Epithelial cell of prostate (primary cell): ENCODE measurements at regions not wholly inside any gene's neighbourhood (a gene's known extent, or its start where the extent isn't known, plus 50 kb on each side); places are given as distances from the start of the nearest gene placed in this dataset.

Experiments
- DNase-seq: peaks from one replicate; pipeline ENCODE4 v3.0.0-alpha.2; 2011; ENCODE audit warnings: low read depth, low spot score
- H3K27ac ChIP-seq: fragments of 450-650 bp; 2 replicates; pipeline ENCODE4 v1.5.1; 2017; ENCODE audit warnings: mild to moderate bottlenecking

DNA sequence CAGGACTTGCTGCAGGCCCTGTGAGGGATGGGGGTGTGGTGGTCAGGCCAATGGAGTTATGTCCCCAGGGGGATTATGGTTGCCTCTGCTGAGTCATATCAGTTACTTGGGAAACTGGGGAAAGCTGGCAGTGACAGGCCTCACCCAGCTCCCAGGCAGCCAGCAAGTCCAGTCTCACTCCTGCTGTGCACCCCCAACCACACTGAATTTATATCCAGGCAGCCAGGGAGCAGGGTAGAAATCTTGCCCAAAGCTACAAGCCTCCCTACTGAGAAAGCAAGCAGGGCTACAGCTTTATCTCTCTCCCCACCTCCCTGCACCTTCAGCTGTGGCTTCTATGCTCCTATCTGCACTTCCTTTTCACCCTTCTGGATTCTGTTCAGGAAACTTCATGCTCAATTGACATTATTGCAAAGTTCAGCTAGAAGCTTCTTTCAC, 2076.0 kb upstream of the CDH9 start:
- no peak for DNase-seq
- no peak overlapping the region for H3K27ac ChIP-seq

DNA sequence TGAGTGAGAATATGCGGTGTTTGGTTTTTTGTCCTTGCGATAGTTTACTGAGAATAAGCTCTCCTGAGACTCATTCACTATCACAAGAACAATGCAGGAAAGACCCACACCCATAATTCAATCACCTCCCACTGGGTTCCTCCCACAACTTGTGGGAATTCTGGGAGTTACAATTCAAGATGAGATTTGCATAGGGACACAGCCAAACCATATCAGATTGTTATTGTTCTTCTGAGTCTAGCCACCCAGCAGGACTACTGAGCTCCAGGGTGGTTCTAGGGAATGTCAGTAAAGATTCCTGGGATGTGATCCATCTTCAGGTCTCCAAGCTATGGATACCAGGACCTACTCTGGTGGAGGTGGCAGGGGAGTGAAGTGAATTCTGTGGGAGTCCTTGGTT, 2075.1 kb upstream of the CDH9 start:
- no peak overlapping the region for H3K27ac ChIP-seq
- no peak for DNase-seq

DNA sequence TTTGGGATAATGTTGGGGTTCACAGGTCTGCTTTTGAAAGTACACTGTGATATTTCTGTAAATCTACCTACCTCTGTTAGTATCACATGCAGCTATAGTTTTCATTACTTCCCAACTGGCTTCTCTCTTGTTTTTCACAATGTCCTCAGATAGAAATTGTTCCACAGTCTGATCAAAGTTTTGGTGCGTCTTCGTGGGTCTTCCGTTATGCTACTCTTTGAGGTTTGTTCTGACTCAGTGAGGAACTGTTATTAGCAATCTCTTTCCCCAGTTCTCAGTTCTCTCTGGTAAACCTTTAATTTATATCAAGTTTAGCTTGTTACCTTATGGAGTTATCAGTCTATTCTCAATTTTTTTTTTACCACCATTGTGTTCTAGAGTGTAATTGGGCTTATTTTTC, 2061.2 kb upstream of the CDH9 start:
- no peak for DNase-seq

DNA sequence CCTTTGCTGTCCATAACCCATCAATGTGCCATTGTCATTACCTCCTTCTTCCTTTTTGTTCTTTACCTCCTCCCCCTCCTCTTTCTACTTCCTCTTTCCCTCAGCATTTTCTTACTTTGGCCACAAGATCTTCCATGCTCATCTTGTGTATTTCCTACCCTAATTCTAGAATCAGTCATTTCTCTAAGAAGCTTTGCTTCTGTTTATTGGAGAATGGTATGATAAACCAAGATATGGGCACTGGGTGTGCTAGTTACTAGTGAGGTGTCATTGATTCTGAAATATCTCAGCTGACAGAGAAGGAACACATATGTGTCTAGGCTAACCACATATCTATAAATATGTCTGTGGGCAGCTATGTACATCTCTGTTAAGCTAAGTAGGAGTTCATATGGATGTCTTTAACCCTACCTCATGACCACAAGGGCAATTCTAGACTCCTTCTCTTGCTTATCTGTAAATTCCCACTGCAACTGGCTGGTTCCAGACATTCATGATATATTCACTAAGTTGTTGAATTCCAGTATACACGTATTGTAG, 2051.3 kb upstream of the CDH9 start:
- no peak overlapping the region for H3K27ac ChIP-seq
- no peak for DNase-seq

More for the DNA sequence above, 2061.2 kb upstream of the CDH9 start:
- no peak overlapping the region for H3K27ac ChIP-seq

DNA sequence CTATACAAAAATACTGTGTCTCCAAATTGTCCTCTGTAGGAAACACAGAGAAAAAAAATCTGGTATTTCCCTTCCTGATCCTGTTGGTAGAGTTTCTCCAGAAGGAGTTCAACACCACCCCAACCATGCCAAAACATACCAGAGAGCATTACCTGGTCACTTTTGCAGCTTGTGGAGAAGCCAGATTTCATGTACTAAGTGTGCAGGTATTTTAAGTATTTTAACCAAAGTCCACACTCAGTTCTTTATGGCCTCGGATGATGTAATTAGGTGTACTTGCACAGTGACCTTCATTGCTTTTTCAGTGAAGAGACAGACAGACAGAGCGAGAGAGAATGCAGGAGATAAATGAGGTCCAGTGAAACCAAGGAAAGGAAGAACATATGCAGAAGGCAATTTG, 2046.8 kb upstream of the CDH9 start:
- H3K27ac ChIP-seq, result no peak overlapping the region
- DNase-seq, result no peak

DNA sequence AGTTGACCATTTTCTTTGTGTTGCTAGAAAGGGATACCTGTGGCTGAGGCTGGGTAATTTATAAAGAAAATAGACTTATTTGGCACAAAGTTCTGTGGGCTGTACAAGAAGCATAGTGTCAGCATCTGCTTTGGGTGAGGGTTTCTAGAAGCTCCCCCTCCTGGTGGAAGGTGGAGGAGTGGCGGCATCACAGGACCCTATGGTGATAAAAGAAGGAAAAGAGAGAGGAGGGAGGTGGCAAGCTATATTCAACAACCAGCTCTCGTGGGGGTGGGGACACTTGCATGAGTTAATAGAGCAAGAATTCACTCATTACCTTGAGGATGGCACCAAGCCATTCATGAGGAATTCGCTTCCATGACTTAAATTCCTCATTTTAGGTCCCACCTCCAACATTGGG, 2041.4 kb upstream of the CDH9 start:
- H3K27ac ChIP-seq, result no peak overlapping the region
- no peak for DNase-seq

DNA sequence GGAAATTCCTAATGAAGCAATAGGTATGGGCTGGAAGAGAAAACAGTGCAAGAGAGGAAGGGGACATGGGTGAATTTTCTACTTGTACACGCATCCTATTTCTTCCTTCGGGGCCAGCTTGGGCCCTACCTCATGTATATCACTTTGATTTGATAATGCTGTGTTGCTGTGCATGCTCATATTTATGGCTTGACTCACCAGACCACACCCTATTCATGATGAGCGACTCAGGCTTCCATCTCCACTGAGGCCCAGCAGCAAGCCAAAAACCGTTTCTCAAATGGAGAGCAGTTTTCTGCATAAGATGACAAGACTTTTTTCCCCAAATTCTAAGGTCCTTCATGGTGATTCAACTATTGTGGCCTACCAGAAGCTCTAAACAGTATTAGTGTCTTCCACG, 2039.1 kb upstream of the CDH9 start:
- no peak for DNase-seq
- H3K27ac ChIP-seq, result no peak overlapping the region

DNA sequence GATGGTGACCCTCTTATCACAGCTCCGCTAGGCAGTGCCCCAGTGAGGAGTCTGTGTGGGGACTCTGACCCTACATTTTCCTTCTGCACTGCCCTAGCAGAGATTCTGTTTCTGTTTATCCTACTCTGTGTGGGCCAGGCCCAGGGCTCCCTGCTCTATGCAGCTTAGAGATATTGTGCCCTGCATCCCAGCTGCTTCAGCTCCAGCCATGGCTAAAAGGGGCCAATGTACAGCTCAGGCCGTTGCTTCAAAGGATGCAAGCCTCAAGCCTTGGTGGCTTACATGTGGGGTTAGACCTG, 2030.7 kb upstream of the CDH9 start:
- no peak for DNase-seq
- no peak overlapping the region for H3K27ac ChIP-seq

DNA sequence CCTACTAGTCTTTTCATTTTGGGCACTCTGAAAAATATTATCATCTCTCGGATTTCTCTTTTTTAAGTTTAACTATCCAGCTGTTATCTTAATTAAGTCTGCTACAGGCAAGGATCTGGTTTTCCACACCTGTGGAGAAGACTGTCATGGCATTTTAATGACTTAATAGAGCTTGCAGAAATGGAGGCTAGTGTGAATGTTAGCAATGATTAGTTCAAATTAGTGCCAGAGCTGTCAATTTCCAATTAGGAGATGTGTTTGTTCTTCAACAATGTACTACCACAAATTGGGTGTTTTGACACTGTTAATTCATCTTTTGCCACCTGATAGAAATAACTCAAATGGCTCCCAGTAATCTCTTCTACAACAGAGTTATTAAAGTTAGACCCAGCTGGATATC, 2023.0 kb upstream of the CDH9 start:
- H3K27ac ChIP-seq, result no peak overlapping the region
- DNase-seq, result no peak

DNA sequence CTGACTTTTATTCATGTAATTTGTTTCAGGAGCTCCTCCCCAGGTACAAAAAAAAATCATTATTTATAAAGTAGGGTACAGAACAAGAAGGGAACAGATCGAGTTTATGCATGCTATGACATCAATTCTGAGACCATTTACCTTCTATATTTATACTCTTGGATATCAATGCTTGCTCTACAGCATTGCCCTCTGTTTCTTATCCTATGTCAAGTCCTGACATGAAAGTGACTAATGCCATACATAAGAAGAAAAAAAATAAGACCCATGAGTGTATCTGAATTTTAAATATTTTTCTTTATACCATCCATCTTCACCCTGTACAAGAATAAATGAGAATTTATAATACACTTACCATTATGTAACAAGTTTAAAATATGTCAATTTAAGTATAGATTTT, 2016.3 kb upstream of the CDH9 start:
- no peak for DNase-seq
- no peak overlapping the region for H3K27ac ChIP-seq

DNA sequence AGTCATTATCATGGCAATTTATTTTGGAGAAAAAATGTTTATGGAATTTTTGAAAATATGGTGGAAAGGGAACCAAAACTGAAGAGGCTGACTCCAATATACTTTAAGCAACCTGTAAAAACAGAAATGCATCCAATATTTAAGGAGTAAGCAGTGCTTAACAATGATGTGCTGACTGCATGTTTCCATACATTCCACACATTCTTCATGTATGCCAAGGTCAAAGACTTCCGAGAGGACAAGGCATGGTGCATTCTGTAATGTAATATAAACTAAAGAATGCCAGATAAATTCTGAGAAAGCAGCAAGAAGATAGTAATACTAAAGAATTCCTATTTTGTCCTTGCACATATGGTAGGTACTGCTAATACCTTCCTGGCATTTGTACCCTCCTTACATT, 2015.9 kb upstream of the CDH9 start:
- DNase-seq, result no peak
- no peak overlapping the region for H3K27ac ChIP-seq

DNA sequence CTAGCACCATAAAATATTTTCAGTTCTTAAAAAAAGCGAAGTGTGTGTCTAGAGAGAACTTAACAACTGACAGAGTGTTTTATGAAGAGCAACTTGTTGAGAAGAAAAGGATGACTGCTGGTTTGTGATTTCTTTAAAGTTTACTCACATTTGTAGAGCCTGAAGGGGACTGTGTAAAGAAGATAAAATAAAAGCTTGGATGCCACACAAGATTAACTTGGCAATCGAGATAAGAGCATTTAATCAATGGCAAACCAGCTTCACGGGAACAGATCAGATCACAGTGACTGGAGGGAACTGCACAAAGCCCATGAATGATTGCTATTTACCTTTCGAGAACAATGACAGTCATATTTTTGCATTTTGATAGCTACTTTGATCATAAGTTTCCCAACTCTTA, 2013.1 kb upstream of the CDH9 start:
- no peak for DNase-seq
- H3K27ac ChIP-seq, result no peak overlapping the region

DNA sequence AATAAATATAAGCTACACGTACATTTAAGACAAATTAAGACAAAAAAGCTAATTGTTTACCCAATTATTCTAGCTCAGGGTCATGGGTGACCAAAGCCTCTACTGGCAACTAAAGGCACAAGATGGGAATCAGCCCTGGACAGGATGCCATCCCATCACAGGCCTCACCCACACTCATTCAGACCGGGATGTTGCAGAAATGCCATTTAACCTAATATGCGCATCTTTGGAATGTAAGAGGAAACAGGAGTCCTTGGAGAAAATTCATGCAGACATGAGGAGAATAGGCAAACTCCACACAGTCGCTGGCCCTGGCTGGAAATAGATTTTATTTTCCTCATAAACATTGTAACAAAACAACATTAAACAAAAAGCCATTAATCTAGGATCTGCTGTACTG, 2003.8 kb upstream of the CDH9 start:
- no peak overlapping the region for H3K27ac ChIP-seq
- no peak for DNase-seq

DNA sequence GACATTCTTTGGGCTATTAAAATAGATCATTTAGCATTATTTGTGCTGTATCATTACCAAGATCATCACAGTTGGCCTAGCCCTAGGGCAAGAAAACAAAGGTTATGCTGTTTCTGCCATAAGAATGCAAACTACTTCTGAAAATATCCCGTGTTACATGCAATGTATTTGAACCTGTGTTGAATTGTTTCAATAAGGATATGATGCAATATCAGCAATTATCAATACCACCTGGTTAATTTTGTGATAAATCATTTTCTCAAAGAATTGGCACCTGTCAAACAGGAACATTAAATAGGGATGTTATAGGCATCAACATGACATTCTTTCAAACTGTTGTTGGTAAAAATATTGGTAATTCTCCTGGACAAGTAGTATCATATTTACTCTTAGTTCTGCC, 2002.0 kb upstream of the CDH9 start:
- H3K27ac ChIP-seq, result no peak overlapping the region
- no peak for DNase-seq

DNA sequence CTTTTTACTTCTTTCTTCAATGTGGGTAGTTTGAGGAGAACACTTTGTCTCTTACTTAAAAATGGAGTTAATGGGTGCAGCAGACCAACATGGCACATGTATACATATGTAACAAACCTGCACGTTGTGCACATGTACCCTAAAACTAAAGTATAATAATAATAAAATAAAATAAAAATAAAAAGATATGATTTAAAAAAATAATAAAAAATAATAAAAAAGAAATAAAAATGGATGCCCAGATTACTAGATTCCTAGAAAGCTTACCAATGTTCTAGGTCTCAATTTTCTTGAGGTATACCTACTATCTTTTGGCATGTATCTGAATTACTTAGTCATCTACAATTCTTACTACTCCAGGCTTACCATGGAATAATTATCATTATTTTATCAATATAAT, 2001.6 kb upstream of the CDH9 start:
- H3K27ac ChIP-seq, result no peak overlapping the region
- no peak for DNase-seq

DNA sequence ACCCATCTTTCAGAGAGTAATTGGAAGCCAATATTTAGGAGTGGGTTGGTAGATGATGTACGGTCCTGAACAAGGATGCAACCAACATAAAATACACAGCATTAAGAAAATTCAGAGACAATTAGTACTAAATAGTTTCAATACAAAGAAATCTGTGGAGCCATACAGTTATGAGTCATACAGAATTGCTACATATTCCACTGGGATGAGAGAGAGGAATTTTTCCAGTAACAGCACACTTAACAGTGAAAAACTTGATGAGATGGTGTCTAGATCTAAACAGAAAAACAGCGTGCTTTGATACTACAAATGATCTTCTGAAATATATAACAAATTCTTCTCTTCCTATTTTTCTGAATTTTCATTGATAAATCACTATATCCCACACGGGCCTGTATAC, 1999.3 kb upstream of the CDH9 start:
- DNase-seq, result no peak

DNA sequence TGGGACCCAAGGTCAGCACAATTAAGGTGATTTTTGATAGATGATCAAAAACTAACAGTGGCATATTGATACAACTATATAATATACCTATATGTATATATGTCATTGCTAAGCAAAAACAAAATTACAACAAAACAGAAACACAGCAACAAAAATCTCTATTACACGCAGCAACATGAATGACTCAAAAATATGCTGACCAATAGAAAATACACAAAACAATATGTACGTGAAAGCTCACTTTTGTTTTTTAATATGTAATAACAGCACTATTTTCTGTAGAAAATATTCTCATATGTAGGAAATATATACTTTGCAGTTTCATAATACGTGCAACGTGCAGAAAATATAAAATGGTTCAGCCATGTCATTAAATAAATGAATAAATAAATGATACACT, 1985.7 kb upstream of the CDH9 start:
- DNase-seq, result no peak
- H3K27ac ChIP-seq, result no peak overlapping the region

More for the DNA sequence above, 1999.3 kb upstream of the CDH9 start:
- no peak overlapping the region for H3K27ac ChIP-seq

DNA sequence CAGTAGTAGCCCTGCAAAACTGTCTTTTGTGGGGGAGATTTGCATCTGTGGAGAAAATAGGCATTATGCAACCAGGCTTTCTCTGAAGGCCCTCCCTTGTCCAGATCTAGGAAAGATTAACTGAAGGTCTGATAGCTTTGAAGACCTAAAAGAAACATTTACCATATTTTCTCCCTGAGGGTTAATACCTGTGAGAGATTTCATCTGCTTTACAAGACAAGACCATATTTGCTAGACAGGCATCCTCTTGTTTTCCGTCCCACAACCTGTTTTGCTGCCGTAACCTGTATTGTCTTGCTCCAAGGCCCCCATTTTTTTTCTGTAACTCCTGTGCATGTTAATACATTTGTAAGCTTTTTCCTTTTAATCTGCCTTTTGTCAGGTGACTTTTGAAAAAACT, 1985.2 kb upstream of the CDH9 start:
- no peak for DNase-seq
- H3K27ac ChIP-seq, result no peak overlapping the region

DNA sequence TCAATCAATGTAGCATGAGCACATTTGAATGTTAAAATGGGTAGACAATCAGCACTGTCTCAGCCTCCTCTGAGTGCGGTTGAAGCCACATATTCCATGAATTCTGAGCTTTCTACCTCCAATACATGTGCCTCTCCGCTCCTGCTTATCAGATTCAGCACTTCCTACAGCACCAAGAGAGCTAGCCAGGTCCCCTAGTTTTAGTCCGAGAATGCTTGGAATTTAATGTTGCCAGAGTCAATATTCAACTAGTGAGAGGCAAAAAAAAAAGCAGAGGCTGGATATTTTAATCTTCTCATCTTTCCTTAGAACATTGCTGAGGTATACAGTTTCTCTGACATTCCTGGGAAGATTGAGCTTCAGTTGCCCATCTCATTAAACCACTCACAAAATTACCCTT, 1979.1 kb upstream of the CDH9 start:
- H3K27ac ChIP-seq, result no peak overlapping the region
- no peak for DNase-seq

DNA sequence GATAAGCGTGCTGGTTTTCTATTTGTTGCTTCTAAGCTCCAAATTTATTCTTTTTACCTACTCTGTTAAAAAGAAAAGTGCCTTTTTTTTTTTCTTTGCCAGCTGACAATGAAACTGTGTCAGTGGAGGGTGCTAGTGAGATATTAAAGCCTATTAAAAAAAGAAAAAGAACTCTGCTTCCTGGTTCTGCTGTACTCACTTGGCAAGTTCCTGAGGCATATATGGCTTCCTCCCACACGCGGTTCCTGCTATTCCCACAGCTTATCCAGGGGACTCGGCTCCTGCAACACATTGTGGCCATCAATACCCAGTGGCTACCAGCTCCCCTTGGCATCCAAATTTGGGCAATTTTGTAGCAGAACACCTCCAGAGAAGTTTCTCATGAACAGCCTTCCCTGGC, 1977.7 kb upstream of the CDH9 start:
- H3K27ac ChIP-seq, result no peak overlapping the region
- no peak for DNase-seq

DNA sequence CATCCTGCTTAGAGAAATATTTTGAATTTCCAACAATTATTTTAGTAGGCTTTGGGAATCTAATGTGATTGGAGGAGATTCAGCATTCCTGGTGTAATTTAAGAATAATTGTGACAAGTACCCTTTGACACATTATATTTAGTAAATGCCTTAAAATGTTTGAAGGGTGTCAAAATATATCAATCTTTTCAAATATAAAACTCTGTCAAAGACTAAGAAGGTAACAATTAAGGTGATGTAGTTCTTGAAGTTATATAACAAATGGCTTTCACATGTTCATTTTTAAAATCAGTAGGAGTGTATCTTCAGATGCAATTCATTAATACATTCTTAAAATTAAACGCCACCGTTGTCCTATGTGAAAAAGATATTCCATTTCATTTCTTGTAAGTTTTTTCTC, 1977.1 kb upstream of the CDH9 start:
- no peak overlapping the region for H3K27ac ChIP-seq
- DNase-seq, result no peak

DNA sequence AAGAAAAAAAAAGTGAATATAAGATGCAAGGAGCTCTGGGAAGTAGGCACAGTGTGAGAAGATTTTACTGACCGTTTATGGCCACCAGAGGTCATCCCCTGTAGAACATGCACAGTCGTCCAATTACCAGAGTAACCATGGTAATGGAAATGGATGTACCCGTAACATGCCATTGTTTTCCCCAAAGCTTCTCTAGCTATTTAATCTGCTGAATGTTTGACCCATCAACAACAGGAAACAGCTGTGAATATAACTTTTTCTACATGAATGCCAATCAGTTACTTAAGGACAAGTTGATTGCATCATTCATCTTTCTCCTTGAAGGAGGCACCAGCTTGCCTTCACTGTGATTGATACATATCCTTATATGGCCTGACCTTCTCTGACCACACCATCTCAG, 1967.0 kb upstream of the CDH9 start:
- DNase-seq, result no peak
- no peak overlapping the region for H3K27ac ChIP-seq

DNA sequence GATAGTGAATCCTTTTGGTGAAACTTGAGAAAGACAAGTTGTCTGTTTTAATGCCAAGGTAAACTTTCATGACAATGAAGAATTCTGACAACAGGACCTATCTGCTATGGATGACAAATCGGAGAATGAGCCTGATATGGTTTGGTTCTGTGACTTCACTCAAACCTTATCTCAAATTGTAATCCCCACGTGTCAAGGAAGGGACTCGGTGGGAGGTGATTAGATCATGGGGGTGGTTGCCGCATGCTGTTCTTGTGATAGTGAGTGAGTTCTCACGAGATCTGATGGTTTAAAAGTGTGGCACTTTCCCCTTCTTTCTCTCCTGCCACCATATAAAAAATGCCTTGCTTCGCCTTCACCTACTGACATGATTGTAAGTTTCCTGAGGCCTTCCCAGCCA, 1964.1 kb upstream of the CDH9 start:
- H3K27ac ChIP-seq, result no peak overlapping the region
- DNase-seq, result no peak
